Neural progenitor cell (in vitro differentiated cells): ENCODE measurements at regions not wholly inside any gene's neighbourhood (a gene's known extent, or its start where the extent isn't known, plus 50 kb on each side); places are given as distances from the start of the nearest gene placed in this dataset.

Experiments used
- EZH2 ChIP-seq: fragments of 200-600 bp; sonication (generic); IDR thresholded peaks from 2 replicates; pipeline ENCODE4 v1.6.1; 2017; ENCODE audit warnings: antibody characterized with exemption, mild to moderate bottlenecking, moderate library complexity
- TF ChIP-seq, protein P1 (sequence below): fragments of 200-600 bp; sonication (generic); IDR thresholded peaks from 2 replicates; pipeline ENCODE4 v1.5.1; 2017; ENCODE audit warnings: antibody characterized with exemption, mild to moderate bottlenecking

DNA sequence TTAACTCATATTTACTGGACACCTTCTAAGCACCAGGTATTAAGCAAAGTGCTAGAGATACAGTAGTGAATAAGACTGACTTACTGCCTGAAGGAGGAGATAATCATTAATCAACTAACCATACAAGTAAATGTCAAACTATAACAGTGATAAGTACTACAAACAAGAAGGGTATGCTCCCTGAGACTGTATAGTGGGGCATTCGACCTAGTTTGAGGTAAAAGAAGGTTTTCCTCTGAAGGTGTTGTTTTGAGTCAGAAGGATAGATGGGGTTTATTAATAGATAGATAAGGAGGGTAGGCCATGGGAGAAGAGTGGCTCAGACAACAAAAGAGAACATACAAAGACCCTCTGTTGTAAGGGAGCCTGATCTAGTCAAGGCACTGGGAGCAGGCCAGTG is 105.4 kb downstream of the DDIT4L start:
- TF ChIP-seq, protein P1, sequence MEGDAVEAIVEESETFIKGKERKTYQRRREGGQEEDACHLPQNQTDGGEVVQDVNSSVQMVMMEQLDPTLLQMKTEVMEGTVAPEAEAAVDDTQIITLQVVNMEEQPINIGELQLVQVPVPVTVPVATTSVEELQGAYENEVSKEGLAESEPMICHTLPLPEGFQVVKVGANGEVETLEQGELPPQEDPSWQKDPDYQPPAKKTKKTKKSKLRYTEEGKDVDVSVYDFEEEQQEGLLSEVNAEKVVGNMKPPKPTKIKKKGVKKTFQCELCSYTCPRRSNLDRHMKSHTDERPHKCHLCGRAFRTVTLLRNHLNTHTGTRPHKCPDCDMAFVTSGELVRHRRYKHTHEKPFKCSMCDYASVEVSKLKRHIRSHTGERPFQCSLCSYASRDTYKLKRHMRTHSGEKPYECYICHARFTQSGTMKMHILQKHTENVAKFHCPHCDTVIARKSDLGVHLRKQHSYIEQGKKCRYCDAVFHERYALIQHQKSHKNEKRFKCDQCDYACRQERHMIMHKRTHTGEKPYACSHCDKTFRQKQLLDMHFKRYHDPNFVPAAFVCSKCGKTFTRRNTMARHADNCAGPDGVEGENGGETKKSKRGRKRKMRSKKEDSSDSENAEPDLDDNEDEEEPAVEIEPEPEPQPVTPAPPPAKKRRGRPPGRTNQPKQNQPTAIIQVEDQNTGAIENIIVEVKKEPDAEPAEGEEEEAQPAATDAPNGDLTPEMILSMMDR = no peak
- no peak for TF ChIP-seq EZH2
